HG02884 (cell line): ENCODE measurements at regions not wholly inside any gene's neighbourhood (a gene's known extent, or its start where the extent isn't known, plus 50 kb on each side); places are given as distances from the start of the nearest gene placed in this dataset.

ENCODE experiments used
- ATAC-seq: cut with Tn5 transposase; IDR thresholded peaks from one replicate; pipeline ENCODE4 v1.9.1; 2021; ENCODE audit warnings: mild to moderate bottlenecking, moderate library complexity; ENCODE audit not compliant: unreplicated experiment

DNA sequence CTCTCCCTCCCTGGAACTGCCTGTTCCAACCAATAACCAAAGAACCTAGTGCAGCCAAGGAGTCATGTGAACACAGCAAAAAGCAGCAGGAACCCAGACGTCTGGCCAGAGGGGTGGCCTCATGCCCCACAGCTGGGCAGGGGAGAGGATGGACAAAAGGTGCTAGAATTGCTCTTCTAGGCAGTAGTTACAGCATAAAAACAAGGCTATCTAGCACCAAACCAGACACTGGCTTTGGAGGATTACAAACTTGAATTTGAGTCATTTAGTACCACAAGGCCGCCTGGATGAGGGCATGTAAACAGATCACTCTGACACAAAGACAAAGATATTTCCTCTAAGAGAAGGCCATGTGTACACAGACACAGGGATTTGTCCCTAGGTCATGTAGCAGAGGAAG lies 423.3 kb upstream of the MAF start:
- no peak for ATAC-seq

DNA sequence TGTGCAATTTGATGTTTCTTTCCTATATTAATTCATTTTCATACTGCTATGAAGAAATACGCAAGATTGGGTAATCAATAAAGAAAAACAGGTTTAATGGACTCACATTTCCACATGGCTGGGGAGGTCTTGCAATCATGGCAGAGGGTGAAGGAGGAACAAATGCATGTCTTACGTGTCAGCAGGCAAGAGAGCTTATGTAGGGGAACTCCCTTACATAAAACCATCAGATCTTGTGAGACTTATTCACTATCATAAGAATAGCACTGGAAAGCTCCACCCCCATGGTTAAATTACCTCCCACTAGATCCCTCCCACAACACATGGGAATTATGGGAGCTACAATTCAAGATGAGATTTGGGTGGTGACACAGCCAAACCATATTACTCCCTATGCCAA lies 418.9 kb upstream of the MAF start:
- no peak for ATAC-seq

DNA sequence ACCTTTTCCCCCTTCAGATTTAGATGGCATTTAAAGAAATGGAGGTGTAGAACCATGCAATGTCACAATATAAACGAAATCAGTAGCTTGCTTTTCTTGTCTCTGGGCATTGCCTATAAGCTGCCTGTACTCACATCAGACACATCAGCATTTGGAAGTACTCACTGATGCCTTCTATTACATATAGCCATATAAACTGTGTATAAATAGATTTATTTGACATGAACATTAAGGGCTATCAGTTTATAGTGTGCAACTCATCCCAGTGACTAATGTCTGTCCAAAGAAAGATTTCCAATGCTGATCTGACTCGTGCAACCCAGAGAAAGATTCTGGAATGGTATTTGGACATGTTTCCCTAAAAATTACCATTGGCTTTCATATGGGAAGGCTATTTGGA lies 417.9 kb upstream of the MAF start:
- no peak for ATAC-seq

DNA sequence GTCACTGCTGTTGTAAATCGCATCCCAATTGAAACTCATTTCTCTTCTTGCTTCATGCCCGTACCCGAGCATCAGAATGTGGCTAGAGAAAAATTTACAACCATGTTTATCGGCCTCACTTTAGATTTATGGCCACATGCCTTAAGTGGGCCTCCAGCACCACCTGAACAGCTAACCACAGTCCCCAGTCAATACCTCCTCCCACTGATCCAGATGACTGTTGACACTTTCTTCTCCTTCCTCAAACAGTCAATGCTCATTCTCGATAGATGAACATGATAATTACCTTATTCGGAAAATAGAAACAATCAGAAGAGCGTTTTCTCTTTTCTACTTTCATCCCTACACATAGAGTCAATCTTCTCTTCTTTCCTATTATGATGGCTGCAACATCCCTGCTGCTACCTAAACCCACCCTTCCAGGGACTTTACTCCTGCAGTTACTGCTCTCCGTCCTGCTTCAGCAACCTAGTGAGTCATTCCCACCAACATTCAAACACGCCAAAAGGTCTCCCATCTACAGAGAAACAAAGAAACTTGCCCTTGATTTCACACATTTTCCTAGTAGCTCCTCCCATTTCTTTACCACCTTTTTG lies 416.3 kb upstream of the MAF start:
- no peak for ATAC-seq

DNA sequence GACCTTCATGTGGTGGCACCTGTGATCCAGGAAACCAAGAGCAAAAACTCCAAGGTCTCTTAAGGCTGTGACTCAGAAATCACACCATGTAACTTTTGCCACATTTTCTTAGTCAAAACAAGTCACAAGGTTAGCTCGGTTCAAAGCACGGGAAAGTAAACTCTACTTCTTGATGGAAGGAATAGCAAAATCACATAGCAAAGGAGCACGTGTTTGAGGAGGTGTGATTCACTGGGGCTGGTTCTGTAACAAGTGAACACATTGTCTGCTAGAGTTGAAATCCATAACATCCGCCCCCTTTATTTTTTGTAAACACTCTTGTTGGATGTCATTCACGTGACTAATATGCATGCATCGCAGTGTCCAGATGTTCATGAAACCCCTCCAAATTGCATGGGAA lies 415.0 kb upstream of the MAF start:
- ATAC-seq, result no peak

DNA sequence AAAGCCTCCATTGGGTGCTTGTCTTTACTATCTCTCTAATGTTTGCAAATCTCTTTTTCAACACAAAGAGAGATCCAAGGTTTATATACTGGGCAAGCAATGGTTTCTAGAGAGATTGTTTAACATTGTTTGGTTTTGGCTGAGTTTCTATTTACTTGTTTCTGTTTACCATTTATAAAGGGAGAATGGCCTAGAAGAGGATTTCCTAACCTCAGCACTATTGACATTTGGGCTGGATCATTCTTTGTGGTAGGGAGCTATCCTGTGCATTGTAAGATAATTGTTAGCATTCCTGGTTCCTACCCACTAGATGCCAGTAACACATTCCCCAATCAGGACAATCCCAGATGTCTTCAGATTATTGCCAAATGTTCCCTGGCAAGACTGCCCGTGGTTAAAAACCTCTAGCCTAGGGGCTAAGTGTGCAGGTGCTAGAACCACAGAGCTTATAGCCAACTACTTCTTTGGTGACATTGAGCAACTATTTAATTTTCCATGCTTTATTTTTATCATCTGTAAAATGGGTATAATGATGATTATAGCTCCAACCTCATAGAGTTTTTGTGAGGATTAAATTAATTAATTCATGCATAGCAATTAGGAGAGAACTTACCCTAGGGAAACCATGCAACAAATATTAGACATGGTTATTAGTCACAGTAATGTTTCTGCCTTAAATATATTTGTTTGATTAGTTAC lies 413.9 kb upstream of the MAF start:
- ATAC-seq, result no peak

DNA sequence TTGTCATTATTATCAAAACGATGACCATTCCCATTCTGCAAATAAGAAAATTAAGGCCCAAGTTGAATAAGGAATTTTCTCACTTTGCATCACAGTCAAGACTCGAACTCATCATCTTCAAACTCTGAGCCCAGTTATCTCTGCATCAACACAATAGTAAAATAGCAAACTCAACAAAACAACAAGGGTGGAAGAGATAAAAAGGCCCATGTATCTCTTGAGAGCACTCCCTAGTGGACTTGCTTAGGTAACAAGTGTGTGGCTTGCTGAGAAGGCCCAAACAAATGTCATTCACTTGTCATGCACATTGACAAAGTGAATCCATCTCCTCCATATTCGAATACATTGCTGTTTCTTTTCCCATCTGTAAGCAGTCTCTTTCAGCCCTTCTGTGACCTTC lies 412.0 kb upstream of the MAF start:
- ATAC-seq, result no peak

DNA sequence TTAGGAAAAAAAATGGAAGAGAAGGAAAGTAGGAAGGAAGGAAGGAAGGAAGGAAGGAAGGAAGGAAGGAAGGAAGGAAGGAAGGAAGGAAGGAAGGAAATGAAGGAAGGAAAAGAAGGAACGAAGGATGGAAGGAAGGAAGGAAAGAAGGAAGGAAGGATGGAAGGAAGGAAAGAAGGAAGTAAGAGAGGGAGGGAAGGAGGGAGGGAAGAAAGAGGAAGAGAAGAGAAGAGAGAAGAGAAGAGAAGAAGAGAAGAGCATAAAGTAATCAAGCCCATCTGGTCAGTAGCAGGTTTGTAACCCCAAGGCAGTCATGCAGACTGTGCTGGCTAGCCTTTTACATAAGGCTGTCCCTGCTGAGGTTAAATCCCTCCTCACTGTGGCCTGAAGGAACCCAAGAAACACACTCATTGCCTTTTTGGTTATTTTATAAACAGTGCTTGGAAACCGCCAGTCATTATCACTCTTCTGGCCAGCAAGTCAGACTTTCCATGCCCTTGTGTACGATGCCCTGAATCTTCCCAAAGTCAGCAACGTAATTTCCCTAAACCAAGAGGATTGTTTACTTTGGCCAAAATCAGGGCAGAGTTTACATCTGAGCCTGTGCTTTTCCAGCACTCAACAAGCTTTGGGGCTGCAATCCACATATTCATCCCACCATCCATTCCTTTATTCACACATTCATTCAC lies 409.6 kb upstream of the MAF start:
- no peak for ATAC-seq

DNA sequence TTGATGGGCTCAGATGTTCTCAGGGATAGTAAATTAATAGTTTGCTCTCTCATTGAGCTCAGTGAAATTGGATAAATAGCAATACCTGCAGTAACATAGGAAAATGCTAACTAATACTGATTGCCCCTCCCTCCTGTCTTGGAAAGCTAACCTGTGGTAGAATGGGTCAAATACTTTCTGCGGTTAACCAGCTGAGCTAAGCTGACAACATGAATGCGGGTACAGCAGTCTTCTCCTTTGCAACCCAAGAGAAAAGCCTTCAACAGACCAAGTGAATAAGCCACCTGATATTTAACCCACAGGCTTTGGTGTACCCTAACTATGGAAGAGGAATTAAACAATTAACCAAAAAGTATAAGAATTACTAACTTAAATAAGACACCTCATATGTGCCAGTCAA lies 408.3 kb upstream of the MAF start:
- no peak for ATAC-seq

DNA sequence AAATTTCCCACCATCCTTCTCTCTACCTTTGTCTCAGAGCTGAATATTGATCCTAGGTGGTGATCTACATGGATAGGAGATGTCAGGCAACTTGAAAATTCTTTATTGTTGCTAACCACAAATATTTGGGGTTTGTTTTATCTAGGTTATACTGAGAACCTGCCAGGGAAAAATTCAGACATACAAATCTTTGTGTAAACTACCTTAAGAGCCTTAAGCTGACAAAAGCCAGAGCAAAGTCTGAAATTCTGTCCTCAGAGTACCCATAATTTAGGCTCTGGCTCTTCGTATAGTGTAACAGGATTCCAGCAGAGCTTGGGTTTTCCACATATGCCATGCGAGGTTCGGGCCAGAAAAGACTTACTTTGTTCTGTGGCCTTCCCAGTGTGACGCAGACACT lies 406.7 kb upstream of the MAF start:
- no peak for ATAC-seq

DNA sequence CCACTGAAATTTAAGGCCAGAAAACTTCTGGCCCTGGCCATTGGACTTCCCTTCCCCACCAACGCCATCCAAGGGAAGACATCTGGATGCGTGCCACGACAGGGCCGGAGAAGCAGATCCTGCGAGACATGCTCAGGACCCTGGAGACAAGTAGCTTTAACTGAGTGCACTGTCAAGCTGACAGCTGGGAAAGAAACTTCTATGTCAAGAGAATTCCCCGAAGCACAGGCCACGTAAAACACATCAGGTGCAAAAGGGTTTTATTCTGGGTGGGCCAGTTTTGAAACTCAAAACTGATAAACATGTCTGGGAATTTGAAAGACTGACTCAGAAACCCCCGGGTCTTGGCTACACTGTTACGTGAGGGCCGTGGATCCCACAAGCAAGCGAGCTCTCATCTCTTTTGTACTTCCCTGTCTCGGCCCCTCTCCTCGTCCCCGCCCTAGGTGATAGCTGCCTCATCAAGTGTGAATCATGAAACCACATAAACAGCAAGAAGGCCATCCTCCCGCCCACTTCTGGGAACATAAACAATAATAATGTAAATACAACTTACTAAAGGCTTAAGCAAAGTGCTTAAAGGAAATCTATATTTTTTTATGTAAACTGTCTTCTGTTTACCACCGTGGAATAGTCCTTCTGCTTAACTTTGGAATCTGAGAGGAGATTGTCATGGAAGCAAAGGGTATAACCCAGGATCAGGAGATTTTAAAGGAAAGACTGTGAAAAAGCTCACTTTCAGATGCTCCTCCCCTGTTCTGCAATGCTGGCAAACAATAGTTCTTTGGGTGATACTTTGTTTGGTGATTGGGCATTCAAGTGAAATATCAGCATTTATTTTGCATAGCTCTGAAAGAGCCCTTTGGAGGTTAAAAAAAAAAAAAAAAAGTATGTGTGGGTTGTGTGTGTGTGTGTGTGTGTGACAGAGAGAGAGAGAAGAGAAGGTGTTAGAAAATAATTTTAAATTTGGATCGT lies 406.0 kb upstream of the MAF start:
- no peak for ATAC-seq

DNA sequence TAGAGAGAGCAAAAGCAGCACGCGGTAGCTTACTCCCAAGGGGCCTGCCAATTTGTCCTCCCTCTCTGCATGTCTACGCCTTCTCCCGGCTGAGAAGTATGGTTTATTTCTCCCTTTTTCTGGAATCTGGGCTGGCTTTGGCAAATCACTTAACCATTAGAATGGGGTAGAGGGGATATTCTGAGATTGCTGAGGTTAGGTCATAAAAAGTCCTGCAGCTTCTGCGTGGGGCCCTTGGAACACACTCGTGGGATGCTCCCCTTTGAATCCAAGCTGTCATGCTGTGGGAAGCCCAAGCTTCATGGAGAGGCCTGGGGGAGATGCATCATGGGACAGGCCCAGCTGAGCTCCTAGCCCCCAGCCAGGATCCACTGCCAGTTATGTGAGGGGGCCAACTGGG lies 403.6 kb upstream of the MAF start:
- ATAC-seq, result no peak

DNA sequence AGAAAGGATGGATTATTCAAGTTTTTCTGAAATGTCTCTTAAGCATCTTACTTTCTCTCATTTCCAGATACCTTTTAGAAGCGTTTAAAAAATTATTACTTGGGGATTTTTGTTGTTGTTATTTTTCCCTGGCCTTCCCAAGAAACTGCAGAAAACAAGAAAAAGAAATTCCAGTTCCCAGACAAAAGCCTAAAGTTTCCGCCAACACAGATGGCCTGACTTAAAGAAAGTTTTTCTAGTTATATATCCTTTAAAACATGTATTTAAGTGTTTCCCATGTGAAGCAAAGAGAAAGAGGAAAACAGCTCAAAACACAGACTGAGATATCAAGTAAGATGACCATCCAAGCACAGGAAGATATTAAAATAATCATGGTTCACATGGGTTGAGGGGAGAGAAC lies 401.7 kb upstream of the MAF start:
- no peak for ATAC-seq

DNA sequence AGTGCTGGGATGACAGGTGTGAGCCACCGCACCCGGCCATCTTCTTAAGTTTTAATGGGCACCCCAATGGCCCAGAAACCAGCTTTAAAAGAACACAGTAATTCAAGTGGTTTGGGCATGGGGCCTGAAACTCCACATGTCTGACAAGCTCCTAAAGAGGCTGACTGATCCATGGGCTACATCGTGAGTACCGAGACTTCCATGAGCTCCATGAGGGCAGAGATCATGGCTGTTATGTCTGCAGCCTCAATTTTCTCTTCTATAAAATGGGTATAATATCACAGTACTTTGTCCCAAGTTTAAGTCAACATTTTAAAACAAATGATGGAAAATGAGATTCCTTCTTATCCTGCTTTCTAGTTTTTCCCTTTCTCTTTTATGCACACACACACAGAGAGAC lies 397.6 kb upstream of the MAF start:
- no peak for ATAC-seq

DNA sequence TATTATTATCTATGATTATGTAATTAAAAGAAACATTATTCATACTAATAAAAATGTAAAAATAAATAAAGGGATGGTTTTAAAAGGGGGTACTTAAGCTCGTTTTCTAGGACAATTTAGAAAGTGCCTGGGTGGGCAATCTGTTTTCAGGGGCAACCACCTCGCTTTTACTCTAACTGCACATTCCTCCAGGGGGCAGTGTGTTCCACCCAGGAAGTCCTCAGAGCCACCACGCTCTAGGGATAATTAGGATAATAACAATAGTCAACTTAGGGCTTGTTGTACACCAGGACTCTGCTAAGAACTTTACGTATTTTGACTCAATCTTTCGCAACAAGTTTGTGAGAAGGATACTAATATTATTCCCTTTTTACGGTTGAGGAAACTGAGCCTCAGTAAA lies 396.7 kb upstream of the MAF start:
- no peak for ATAC-seq

DNA sequence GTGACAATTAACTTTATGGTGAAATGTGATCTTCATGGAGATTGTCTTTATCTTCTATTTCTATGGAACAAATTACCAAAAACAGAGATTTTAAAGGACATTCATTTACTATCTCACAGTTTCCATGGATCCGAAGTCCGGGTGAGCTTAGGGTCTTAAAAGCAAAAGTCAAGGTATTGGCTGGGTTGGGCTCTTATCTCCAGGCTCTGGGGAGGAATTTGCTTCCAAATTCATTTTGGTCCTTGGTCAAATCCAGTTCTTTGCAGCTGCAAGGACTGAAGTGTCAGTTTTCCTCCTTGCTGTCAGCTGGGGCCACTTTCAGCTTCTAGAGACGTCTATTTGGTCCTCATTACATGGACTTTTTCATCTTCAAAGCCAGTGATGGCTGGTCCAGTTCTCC lies 395.8 kb upstream of the MAF start:
- no peak for ATAC-seq

DNA sequence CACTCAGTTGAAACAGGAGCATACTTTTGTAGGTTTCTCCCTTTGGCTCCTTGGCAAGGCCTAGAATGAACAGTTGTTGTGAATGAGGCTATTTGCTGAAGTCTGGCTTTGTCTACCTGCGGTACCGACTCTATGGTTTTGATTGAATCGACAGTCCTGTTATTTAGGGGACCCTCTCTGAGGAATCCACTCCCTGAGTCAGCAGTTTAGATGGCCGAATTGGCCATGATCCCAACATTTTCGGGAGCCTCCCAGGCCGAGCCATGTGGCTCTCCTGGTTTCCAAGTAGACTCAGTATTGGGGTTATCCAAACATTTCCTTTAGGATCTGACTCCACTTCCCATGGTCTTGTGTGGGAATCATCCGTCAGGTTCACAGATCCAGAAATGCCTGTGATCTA lies 394.8 kb upstream of the MAF start:
- no peak for ATAC-seq

DNA sequence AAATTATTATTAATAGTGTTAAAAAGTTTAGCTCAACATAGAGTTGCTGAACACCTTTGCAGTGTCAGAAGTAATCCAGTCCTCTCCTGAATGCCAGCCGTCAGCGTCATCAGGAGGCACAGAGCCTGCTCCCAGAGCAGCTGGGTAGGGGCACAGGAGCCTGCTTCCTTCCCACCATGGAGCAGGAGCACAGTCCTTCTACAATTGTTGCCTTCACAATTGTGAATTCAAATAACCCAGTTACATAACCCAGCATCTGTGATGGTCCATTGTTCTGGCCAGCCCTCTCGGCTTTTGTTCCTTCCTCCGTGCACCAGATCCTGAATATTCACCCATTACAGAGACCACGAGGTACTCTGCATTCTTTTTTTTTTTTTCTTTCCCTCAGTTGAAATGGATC lies 393.9 kb upstream of the MAF start:
- ATAC-seq, result no peak

DNA sequence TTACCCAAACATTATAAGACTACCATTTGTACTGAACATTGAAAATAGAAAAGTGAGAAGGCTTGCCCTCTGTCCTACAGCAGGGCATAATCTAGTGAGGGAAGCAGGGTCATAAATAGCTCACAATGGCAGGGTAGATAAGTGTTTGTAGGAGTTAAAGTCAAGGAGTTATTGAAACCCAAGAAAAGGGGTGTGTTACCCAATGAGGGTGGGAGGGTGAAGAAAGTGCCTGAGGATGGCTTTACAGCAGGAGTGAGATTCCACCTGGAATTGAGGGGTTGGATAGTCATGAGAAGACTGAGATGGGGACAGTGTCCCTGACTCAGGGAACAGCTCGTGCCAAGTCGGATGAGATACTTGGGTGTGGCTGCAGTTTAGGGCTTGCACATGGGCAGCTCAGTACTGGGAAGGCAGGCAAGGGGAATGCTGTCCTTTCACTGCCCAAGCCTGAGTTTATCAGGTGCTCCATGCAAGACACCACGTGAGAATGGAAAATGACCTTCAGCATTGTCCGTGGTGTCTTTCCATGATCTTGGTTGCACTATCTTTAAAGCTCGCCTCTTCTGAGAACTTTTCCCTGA lies 393.2 kb upstream of the MAF start:
- no peak for ATAC-seq

DNA sequence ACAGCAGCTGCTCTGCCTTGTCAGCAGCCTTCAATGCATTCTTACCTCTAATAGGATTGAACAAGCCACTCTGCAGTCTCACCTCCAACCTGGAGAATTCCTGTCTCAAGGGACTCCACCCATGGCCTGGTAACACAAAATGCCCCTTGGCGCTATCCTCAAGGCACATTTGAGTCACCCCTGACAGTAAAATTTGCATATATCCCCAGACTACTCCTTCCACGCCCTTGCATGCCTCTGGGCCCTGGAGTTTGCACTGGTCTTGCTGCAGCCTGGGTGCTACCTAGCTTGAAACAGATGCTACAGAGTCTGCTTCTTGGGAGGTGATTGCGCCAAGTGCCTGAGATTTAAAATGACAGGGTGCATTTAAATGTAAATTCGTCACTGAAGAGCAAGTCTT lies 391.4 kb upstream of the MAF start:
- ATAC-seq, result no peak

DNA sequence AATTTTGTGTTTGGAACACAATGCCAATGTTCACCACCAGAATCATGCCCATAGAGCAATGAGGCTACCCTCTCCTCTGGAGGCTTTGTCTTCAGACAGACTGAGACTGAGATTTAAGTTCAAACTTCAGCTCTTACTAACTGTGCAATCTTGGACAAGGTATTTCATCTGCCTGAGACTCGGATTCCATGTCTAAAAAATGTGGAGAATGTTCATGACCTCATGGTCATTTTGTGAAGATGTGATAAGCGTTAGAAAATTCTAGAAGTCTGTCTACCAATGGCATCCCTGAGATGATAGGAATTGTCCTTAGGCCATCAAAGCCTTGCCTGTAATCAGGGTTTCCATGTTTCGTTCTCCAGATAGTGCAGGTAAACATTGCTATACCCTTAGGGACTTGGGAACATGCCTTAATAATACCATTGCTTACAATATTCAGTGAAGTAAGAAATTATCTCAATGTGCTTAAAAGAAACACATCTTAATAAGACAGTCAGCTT lies 388.2 kb upstream of the MAF start:
- no peak for ATAC-seq
